ENCODE measurements at regions not wholly inside any gene's neighbourhood (a gene's known extent, or its start where the extent isn't known, plus 50 kb on each side); places are given as distances from the start of the nearest gene placed in this dataset.

GRCh38 chr2:67719351-67719750, 322.2 kb downstream of the ETAA1 start:
- Mint-ChIP-seq H3K9me3 (peaks cover 5 to 19% (median 10%) of the 10 kb centered on the region in 7 donors), H3K27me3 (ENCODE audit: low read depth in 3 of 3) (peaks cover 0 to 2% (median under 1%) of the 10 kb centered on the region in 3 donors), H3K4me3 (no peak overlapping the region), H3K27ac (no peak overlapping the region), H3K36me3 (no peaks in the 10 kb centered on the region), H3K4me1 (peaks cover 4% of the 10 kb centered on the region)
- H3K36me3 ChIP-seq (replicated peaks in 1 of 2; ENCODE audit: control insufficient read depth in 1 of 2, insufficient read depth in 2 of 2, low read length in 2 of 2), result no peaks in the 10 kb centered on the region
- H3K27ac ChIP-seq (ENCODE audit: low read depth in 1 of 2, low read length in 2 of 2), result no peak overlapping the region
- 89% methylated on average over 2 of the region's 2 CpGs for WGBS (ENCODE audit: insufficient coverage)
- H3K4me3 ChIP-seq (replicated peaks in 1 of 3; ENCODE audit: low read depth in 2 of 3, low read length in 3 of 3), result no peak overlapping the region
- H3K27me3 ChIP-seq (ENCODE audit: control insufficient read depth in 2 of 2, insufficient read depth in 2 of 2, low read length in 2 of 2), result peaks cover 0 to 2% of the 10 kb centered on the region in 2 donors
- H3K4me1 ChIP-seq (ENCODE audit: control insufficient read depth in 1 of 2, insufficient read depth in 2 of 2, low read length in 2 of 2), result no peaks in the 10 kb centered on the region
- H3K79me2 ChIP-seq (ENCODE audit: insufficient read depth, low read length), result no peaks in the 10 kb centered on the region
- no peak overlapping the region for H2AFZ ChIP-seq (ENCODE audit: insufficient read depth, low read depth, low read length, poor library complexity, severe bottlenecking)
- no peaks in the 10 kb centered on the region for H4K20me1 ChIP-seq (ENCODE audit: insufficient read depth, low read length)
- H3K9me3 ChIP-seq (replicated peaks in 1 of 2; ENCODE audit: control insufficient read depth in 1 of 2, insufficient read depth in 1 of 2, low read length in 2 of 2), result peaks cover 8 to 11% of the 10 kb centered on the region in 2 donors
- no peak overlapping the region for H3K4me2 ChIP-seq (replicated peaks; ENCODE audit: extremely low read depth, low read length, poor library complexity, severe bottlenecking)
- intact Hi-C loops (cut with micrococcal nuclease), result no loop called here
- DNase-seq, result no peak
- no peak overlapping the region for H3K9ac ChIP-seq (ENCODE audit: insufficient read depth, low read length, poor library complexity, severe bottlenecking)
- no peak for TF ChIP-seq CTCF (IDR thresholded peaks at IDR 0.05)

- Histone ChIP-seq H3K36me3 (replicated peaks in 1 of 2; ENCODE audit: control insufficient read depth in 1 of 2, insufficient read depth in 2 of 2, low read length in 2 of 2) (no peaks in the 10 kb centered on the region), H3K4me2 (replicated peaks; ENCODE audit: extremely low read depth, low read length, poor library complexity, severe bottlenecking) (no peak overlapping the region), H3K9ac (ENCODE audit: insufficient read depth, low read length, poor library complexity, severe bottlenecking) (no peak overlapping the region), H4K20me1 (ENCODE audit: insufficient read depth, low read length) (no peaks in the 10 kb centered on the region), H3K4me1 (ENCODE audit: control insufficient read depth in 1 of 2, insufficient read depth in 2 of 2, low read length in 2 of 2) (no peaks in the 10 kb centered on the region), H3K27me3 (ENCODE audit: control insufficient read depth in 2 of 2, insufficient read depth in 2 of 2, low read length in 2 of 2) (no peaks in the 10 kb centered on the region), H3K9me3 (replicated peaks in 1 of 2; ENCODE audit: control insufficient read depth in 1 of 2, insufficient read depth in 1 of 2, low read length in 2 of 2) (peaks cover 8 to 11% of the 10 kb centered on the region in 2 donors), H2AFZ (ENCODE audit: insufficient read depth, low read depth, low read length, poor library complexity, severe bottlenecking) (no peak overlapping the region), H3K4me3 (replicated peaks in 1 of 3; ENCODE audit: low read depth in 2 of 3, low read length in 3 of 3) (no peak overlapping the region), H3K79me2 (ENCODE audit: insufficient read depth, low read length) (no peaks in the 10 kb centered on the region), H3K27ac (ENCODE audit: low read depth in 1 of 2, low read length in 2 of 2) (no peak overlapping the region)
- Mint-ChIP-seq H3K4me3 (no peak overlapping the region), H3K36me3 (no peaks in the 10 kb centered on the region), H3K4me1 (peaks cover 4% of the 10 kb centered on the region), H3K9me3 (peaks cover 5 to 19% (median 10%) of the 10 kb centered on the region in 7 donors), H3K27me3 (ENCODE audit: low read depth in 3 of 3) (peaks cover 0 to 2% (median 0%) of the 10 kb centered on the region in 3 donors), H3K27ac (peak overlapping the region in 1 of 7 donors; percentile 28)
- TF ChIP-seq CTCF (IDR thresholded peaks at IDR 0.05), result no peak
- 88% methylated on average over 1 of the region's 1 CpG for WGBS (ENCODE audit: insufficient coverage)
- DNase-seq, result no peak
- intact Hi-C loops (cut with micrococcal nuclease), result no loop called here
Observed at GRCh38 chr2:67721516-67721915, 324.4 kb downstream of the ETAA1 start.
